PFSK-1 (cell line): ENCODE measurements at regions not wholly inside any gene's neighbourhood (a gene's known extent, or its start where the extent isn't known, plus 50 kb on each side); places are given as distances from the start of the nearest gene placed in this dataset.

ENCODE experiments used
- FOXP2 ChIP-seq: optimal IDR thresholded peaks from 2 replicates; pipeline ENCODE3; 2011; ENCODE audit warnings: borderline replicate concordance, control low read depth, inconsistent platforms; ENCODE audit not compliant: insufficient read depth; ENCODE audit errors: extremely low read length, extremely low read depth
- POLR2AphosphoS5 ChIP-seq: IDR thresholded peaks from 2 replicates; pipeline ENCODE4 v1.6.1; 2012; ENCODE audit warnings: low read depth, mild to moderate bottlenecking, control low read depth, low read length, moderate library complexity
- REST ChIP-seq, 2 experiments: IDR thresholded peaks; 2 replicates each; pipeline versions ENCODE4 v1.6.1 to v1.8.0; 2011 to 2012; ENCODE audit warnings: low read depth in 2 of 2, low read length in 2 of 2, control low read depth in 1 of 2, inconsistent platforms in 1 of 2, mild to moderate bottlenecking in 1 of 2, moderate library complexity in 1 of 2; ENCODE audit not compliant: insufficient read depth in 1 of 2
- SIN3A ChIP-seq: IDR thresholded peaks from 2 replicates; pipeline ENCODE4 v1.6.1; 2012; ENCODE audit warnings: mild to moderate bottlenecking, low read length, moderate library complexity, borderline replicate concordance; ENCODE audit not compliant: insufficient read depth
- TAF1 ChIP-seq: IDR thresholded peaks from 2 replicates; pipeline ENCODE4 v1.6.1; 2012; ENCODE audit warnings: low read length, control low read depth, borderline replicate concordance; ENCODE audit not compliant: insufficient read depth

GRCh38 chr4:101711590-101712260, 78.8 kb upstream of the BANK1 start:
- TF ChIP-seq TAF1 = no peak
- no peak for TF ChIP-seq FOXP2
- no peak for TF ChIP-seq POLR2AphosphoS5
- no peak for TF ChIP-seq REST (IDR thresholded peaks at IDR 0.05; ENCODE audit: insufficient read depth in 1 of 2, low read depth in 2 of 2, low read length in 2 of 2)
- no peak for TF ChIP-seq SIN3A

GRCh38 chr4:101710806-101711205, 79.7 kb upstream of the BANK1 start:
- TF ChIP-seq SIN3A = no peak

GRCh38 chr4:101708293-101709039, 82.1 kb upstream of the BANK1 start:
- TF ChIP-seq POLR2AphosphoS5 (no peak), REST (IDR thresholded peaks at IDR 0.05; ENCODE audit: insufficient read depth in 1 of 2, low read depth in 2 of 2, low read length in 2 of 2) (no peak), TAF1 (no peak), SIN3A (no peak), FOXP2 (no peak)

- no peak for TF ChIP-seq SIN3A
- no peak for TF ChIP-seq POLR2AphosphoS5
- TF ChIP-seq REST (IDR thresholded peaks at IDR 0.05; ENCODE audit: insufficient read depth in 1 of 2, low read depth in 2 of 2, low read length in 2 of 2) = no peak
- TF ChIP-seq TAF1 = no peak
- TF ChIP-seq FOXP2 = no peak
Measured at GRCh38 chr4:101707596-101707995, 82.9 kb upstream of the BANK1 start.

- TF ChIP-seq POLR2AphosphoS5 = no peak
- TF ChIP-seq FOXP2 = no peak
- no peak for TF ChIP-seq REST (IDR thresholded peaks at IDR 0.05; ENCODE audit: insufficient read depth in 1 of 2, low read depth in 2 of 2, low read length in 2 of 2)
- TF ChIP-seq TAF1 = no peak
- no peak for TF ChIP-seq SIN3A
Measured at GRCh38 chr4:101706535-101707057, 83.9 kb upstream of the BANK1 start.
